HG03565 (cell line): ENCODE measurements at regions not wholly inside any gene's neighbourhood (a gene's known extent, or its start where the extent isn't known, plus 50 kb on each side); places are given as distances from the start of the nearest gene placed in this dataset.

ENCODE experiments used
- ATAC-seq: cut with Tn5 transposase; IDR thresholded peaks from one replicate; pipeline ENCODE4 v1.9.1; 2021; ENCODE audit warnings: mild to moderate bottlenecking, moderate library complexity; ENCODE audit not compliant: unreplicated experiment

DNA sequence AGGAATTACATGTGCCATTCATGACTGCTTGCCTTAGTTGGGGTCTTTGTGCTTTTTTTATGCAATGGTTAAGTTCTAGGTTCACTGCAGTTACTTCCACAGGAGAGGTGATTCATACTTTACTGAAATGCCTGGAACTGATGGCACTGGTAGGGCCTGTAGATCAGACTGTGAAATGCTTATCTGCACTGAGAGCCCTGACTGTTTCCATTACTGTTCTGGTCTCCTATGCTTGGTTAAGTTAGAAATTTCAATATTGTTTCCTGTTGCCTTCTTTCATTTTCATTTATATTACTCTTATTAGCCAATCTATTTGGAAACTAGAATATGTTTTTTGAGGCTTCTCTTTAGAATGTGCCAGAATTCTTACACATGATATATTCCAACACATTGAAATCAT, 484.1 kb upstream of the SEMA6A start:
- no peak for ATAC-seq

- no peak for ATAC-seq
These were observed 480.9 kb upstream of the SEMA6A start for GRCh38 chr5:117055517-117055916.

GRCh38 chr5:117054911-117055310, 480.3 kb upstream of the SEMA6A start:
- ATAC-seq = no peak

- ATAC-seq = no peak
These were observed 479.5 kb upstream of the SEMA6A start for GRCh38 chr5:117054141-117054540.

DNA sequence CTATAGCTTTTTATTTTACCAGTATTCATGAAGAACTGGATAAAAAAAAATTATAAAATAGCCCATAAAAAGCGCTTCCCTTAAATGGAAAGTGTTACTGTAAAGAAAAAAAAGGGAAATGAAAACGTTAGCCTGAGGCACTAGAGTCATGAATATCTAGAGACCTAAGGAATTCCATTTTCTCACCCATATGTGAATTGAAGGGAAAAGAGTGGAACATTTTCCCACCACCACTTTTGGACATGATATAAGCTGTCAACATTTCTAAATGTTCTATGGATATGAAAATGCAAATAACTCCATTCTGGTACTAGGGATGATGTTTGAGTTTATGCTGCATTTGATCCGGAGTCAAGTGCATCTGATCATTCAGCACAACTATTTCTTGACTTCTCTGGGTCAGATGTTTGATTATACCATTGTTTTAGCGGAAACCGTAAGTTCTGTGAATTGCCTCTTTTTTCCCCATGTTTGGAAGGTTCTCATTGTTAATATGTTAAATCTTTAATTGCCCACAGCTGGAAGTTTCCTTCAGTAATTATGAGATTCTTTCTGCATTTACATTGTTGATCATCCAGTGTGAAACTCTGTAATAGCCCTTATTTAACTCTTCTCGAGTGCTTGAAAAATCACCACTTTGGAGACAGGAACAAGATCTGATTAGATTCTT, 467.4 kb upstream of the SEMA6A start:
- no peak for ATAC-seq

DNA sequence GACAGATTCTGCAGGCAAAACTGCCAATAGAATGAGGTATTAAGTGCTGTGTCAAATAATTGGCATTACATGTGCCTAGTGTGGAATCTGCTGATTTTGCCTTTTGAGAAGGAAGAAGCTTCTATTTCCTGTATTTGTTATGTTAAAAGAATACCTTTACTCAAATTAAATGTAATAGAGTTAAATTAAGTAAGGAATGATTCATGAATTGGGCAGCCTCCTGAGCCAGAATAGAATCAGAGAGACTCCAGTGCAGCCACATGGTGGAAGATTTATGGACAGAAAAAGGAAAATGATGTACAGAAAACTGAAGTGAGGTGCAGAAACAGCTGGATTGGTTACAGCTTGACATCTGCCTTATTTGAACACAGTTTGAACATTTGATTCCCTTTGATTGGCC, 464.4 kb upstream of the SEMA6A start:
- ATAC-seq = no peak

- ATAC-seq = no peak
These were observed 452.8 kb upstream of the SEMA6A start for GRCh38 chr5:117027384-117027783.

- ATAC-seq = no peak
These were observed 446.4 kb upstream of the SEMA6A start for GRCh38 chr5:117020999-117021398.

DNA sequence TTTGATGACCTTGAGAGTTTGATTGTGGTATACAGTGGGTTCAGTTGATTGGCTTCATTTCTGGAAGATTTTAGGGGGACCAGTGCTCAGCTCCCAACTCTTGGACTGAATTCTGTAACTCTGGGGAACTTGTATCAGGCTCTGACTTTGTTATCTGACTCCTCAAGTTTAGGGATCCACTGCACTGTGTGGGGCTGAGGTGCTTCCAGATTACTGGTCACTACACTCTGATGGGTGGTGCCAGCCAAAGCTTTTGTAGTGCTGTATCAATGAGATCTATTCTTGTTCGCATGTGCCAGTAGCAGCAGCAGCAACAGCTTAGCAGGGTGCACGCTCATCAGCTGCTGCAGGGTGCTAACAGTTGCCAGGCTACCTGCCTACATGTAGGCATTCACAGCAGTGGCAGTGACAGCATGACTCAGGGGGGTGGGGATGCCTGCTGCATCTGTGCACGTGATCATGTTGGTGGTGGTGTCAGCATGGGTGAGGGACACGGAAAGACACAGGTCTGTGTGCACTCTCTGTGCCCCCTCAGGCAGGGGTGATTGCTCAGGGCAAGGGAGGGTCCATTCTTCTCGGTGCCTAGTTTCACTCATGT, 438.8 kb upstream of the SEMA6A start:
- no peak for ATAC-seq

- ATAC-seq = no peak
These were observed 436.0 kb upstream of the SEMA6A start for GRCh38 chr5:117010574-117010973.

DNA sequence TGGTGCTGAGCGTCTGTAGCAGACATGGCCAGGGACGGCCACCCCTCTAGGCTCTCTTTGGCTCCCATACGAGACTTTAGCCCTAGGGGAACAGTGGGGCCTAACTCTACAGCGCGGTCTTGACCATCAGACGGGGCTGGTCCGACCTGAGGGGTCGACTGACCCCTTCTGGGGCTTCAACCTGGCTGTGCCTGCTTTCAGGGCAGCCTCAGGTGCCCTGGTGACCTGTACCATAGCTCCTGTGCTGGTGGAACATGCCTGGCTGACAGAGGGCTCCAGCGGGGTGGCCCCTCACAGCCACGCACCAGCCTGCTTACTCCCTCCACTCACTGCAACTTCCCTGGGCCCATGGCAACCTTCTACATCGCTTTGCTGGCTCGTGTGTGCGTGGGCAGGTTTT, 423.4 kb upstream of the SEMA6A start:
- ATAC-seq = no peak

- ATAC-seq = no peak
These were observed 418.1 kb upstream of the SEMA6A start for GRCh38 chr5:116992681-116993080.

- no peak for ATAC-seq
These were observed 415.4 kb upstream of the SEMA6A start for GRCh38 chr5:116989995-116990394.

GRCh38 chr5:116982035-116982434, 407.4 kb upstream of the SEMA6A start:
- ATAC-seq = no peak

- ATAC-seq = no peak
These were observed 406.0 kb upstream of the SEMA6A start for GRCh38 chr5:116980581-116980980.

GRCh38 chr5:116976767-116977166, 402.1 kb upstream of the SEMA6A start:
- ATAC-seq = no peak

DNA sequence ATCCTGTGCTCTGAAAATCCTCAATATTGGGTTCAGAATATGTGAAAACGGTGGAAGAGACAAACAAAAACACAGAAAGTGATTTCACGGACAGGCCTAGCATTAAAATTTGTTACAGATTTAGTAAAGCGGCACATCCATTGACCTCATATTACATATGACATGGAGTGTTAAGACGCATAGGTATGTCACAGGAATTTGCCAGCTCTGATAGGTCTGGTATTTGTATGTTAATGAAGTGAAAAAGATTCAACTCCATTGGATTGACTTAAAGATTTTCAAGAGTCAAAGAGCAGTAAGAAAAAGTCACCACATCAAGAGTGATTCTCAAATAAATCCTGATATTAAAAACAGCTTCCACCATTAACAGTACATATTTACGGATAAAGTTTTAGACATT, 396.5 kb upstream of the SEMA6A start:
- ATAC-seq = no peak

DNA sequence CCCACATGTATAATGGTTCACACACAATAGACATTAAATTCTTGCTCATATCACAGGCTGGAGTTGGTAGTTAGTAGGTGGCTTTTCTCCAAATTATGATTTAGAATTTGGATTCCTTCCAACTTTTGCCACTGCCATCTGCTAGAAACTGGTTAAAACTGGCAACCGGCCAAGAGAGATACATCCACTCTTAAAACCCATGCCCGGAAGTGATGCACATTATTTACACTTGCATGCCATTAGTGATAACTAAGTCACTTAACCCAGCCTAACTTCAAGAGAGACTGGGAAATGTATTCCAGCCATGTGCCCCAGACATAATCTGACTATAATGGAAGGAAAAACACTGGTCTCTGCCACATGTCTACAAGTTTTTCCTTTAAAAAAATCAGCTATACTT, 395.7 kb upstream of the SEMA6A start:
- no peak for ATAC-seq

- no peak for ATAC-seq
These were observed 389.8 kb upstream of the SEMA6A start for GRCh38 chr5:116964438-116964837.

DNA sequence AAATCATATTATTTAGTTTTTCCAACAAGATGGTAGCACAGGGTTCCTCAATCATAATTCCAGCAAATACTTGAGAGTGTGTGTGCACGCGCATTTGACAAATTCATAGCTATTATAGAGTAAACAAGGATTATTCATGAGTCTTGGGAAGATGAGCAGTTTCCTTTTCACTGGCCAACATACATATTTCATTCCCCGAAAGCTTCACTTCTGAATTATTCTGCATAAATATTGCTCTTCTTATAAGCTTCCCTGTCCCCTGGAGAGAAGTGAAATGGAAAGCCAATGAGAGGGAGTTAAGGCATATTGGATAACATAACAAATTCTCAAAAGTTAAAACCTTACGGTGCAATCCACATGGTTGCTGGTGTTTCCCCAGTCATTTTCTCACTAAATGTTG, 386.4 kb upstream of the SEMA6A start:
- no peak for ATAC-seq

GRCh38 chr5:116959843-116960242, 385.2 kb upstream of the SEMA6A start:
- ATAC-seq = peak; percentile 80

- ATAC-seq = no peak
These were observed 378.8 kb upstream of the SEMA6A start for GRCh38 chr5:116953251-116953930.
